ENCODE measurements at regions not wholly inside any gene's neighbourhood (a gene's known extent, or its start where the extent isn't known, plus 50 kb on each side); places are given as distances from the start of the nearest gene placed in this dataset.

DNA sequence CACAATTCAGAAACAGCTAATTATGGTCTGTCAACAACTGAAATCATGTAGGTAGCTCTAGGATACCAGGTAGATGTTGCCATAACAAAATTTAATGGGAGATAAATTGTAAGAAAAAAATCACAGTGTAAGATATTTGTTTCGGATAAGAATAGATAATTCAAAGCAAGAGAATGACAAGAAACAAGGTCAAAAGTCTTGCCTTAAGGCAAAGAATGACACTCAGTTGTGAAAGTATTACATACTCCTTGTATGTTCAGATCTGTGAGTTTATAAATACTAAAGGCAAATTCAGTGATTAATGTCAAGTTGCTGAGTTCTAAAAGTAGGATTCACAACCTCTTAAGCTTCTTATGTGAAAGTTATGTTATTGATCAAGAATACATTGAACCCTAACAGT is 772.2 kb upstream of the SGO1 start:
- dilution Hi-C loops (cut with HindIII; ENCODE audit: low sequenced_read_pairs, unreplicated experiment), result no loop called here
- no TSS peak for BruUV-seq (replicated peaks)
- no peak overlapping the region for H3K23ac ChIP-seq (ENCODE audit: low read depth, low read length)
- no peak overlapping the region for H2AK5ac ChIP-seq (ENCODE audit: low read depth, low read length)
- no CpG with 5 or more reads among the region's 1 CpG for WGBS, 2 experiments (ENCODE audit: extremely low coverage in 2 of 2, insufficient read length in 1 of 2)
- no peak overlapping the region for H3K56ac ChIP-seq (ENCODE audit: extremely low read depth, insufficient read depth, low read length)
- no peak overlapping the region for H2AK9ac ChIP-seq (replicated peaks; ENCODE audit: low read depth, low read length, poor library complexity)
- H2BK5ac ChIP-seq (ENCODE audit: low read depth, low read length, poor library complexity, severe bottlenecking), result no peak overlapping the region
- H3K9me1 ChIP-seq (ENCODE audit: insufficient read depth, low read length), result no peaks in the 10 kb centered on the region
- H3K4me1 ChIP-seq (ENCODE audit: control insufficient read depth, insufficient read depth, low read length), result no peaks in the 10 kb centered on the region
- in situ Hi-C loops (cut with MboI; ENCODE audit: low sequenced_read_pairs), result no loop called here
- no peak for TF ChIP-seq USF2 (IDR thresholded peaks at IDR 0.05; ENCODE audit: low read depth, low read length)
- TF ChIP-seq MAZ (IDR thresholded peaks at IDR 0.05; ENCODE audit: borderline replicate concordance, low read depth, low read length), result no peak
- no peak for TF ChIP-seq RCOR1 (IDR thresholded peaks at IDR 0.05; ENCODE audit: insufficient replicate concordance, low read length)
- no peak for TF ChIP-seq CEBPB (IDR thresholded peaks at IDR 0.05; ENCODE audit: low read depth, low read length)
- H4K91ac ChIP-seq (ENCODE audit: insufficient read depth, low read depth, low read length), result no peak overlapping the region
- H2AFZ ChIP-seq (replicated peaks; ENCODE audit: low read length, poor library complexity), result no peak overlapping the region
- H3K36me3 ChIP-seq (ENCODE audit: control insufficient read depth, insufficient read depth, low read length), result no peaks in the 10 kb centered on the region
- no peak overlapping the region for H2BK20ac ChIP-seq (ENCODE audit: low read depth, low read length)
- intact Hi-C loops (cut with micrococcal nuclease), result no loop called here
- H3K27me3 ChIP-seq (ENCODE audit: control insufficient read depth, insufficient read depth, low read length), result no peaks in the 10 kb centered on the region
- H3K4me2 ChIP-seq (ENCODE audit: low read depth, low read length), result no peak overlapping the region
- no peak overlapping the region for H3K4me3 ChIP-seq (ENCODE audit: insufficient read depth, low read depth, low read length)
- H3K18ac ChIP-seq (ENCODE audit: low read depth, low read length), result no peak overlapping the region
- H3K14ac ChIP-seq (replicated peaks; ENCODE audit: low read depth, low read length), result no peak overlapping the region
- H3K4ac ChIP-seq (ENCODE audit: low read depth, low read length), result no peak overlapping the region
- H3K27ac ChIP-seq (ENCODE audit: insufficient read depth, low read length), result no peak overlapping the region
- ChIA-PET CTCF (no interaction called here), POLR2A (ENCODE audit: unreplicated experiment) (no interaction called here)
- H3K9ac ChIP-seq (ENCODE audit: low read depth, low read length), result no peak overlapping the region
- H4K8ac ChIP-seq (ENCODE audit: low read depth in 2 of 2, low read length in 2 of 2), result no peak overlapping the region
- H2BK120ac ChIP-seq (ENCODE audit: low read depth, low read length), result no peak overlapping the region
- DNase-seq (no peak), ATAC-seq (ENCODE audit: low read depth) (no peak)
- H4K20me1 ChIP-seq (ENCODE audit: insufficient read depth, low read length), result no peaks in the 10 kb centered on the region
- H3K9me3 ChIP-seq (ENCODE audit: control insufficient read depth, insufficient read depth, low read length), result peaks cover 2% of the 10 kb centered on the region
- no peak overlapping the region for H2BK15ac ChIP-seq (ENCODE audit: low read depth, low read length)
- no peaks in the 10 kb centered on the region for H3K79me1 ChIP-seq (ENCODE audit: low read depth in 1 of 2, low read length in 2 of 2)
- H4K5ac ChIP-seq (ENCODE audit: low read depth, low read length), result no peak overlapping the region
